ENCODE measurements at regions not wholly inside any gene's neighbourhood (a gene's known extent, or its start where the extent isn't known, plus 50 kb on each side); places are given as distances from the start of the nearest gene placed in this dataset.

GRCh38 chr3:43958005-43958770 lies 267.4 kb downstream of the ABHD5 start:
- no peaks in the 10 kb centered on the region for H3K9me3 ChIP-seq
- peak in 1 of 2 donors; percentile 23 for DNase-seq
- peaks cover 0 to 8% (median 4%) of the 10 kb centered on the region in 4 donors for H3K4me1 ChIP-seq
- H3K4me3 ChIP-seq: no peak overlapping the region
- H3K27ac ChIP-seq: no peak overlapping the region
- TF ChIP-seq POLR2AphosphoS5 (IDR thresholded peaks at IDR 0.05): no peak
- TF ChIP-seq EP300 (IDR thresholded peaks at IDR 0.05): no peak
- no peak for TF ChIP-seq CTCF (IDR thresholded peaks at IDR 0.05)
- no peak for TF ChIP-seq POLR2A (IDR thresholded peaks at IDR 0.05)
- intact Hi-C loops (cut with DNase I; ENCODE audit: low total_unique reads): no loop called here
- WGBS, 5 donors: 68 to 75% (median 72%) methylated on average over 16 of the region's 16 CpGs
- no peaks in the 10 kb centered on the region for H3K36me3 ChIP-seq
- peaks cover 0 to 74% (median 10%) of the 10 kb centered on the region in 3 donors for H3K27me3 ChIP-seq

DNA sequence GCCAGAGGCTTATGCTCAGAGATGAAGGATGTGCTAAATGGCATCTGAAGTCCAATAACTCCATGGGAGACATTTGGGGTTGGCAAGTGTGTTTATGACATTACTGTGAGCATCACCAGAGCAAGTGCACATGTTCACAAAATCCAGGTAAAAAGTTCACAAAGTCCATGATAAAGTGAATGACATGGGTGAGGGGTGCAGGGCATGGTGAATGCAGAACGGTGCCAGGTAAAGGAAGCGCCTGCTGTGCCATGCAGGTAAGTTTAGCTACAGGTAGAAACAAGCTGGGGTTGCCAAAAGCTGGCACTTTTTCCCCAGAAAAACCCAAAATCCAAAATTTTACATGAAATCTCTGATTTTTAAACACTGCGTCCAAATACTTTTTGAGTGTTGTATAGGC lies 268.2 kb downstream of the ABHD5 start:
- Histone ChIP-seq H3K9me3 (no peaks in the 10 kb centered on the region), H3K4me1 (peaks cover 0 to 4% (median 2%) of the 10 kb centered on the region in 4 donors), H3K27me3 (peaks cover 0 to 73% (median 15%) of the 10 kb centered on the region in 3 donors), H3K4me3 (no peak overlapping the region), H3K36me3 (no peaks in the 10 kb centered on the region), H3K27ac (no peak overlapping the region)
- DNase-seq: no peak
- intact Hi-C loops (cut with DNase I; ENCODE audit: low total_unique reads): no loop called here
- no peak for TF ChIP-seq EP300 (IDR thresholded peaks at IDR 0.05)
- no peak for TF ChIP-seq POLR2A (IDR thresholded peaks at IDR 0.05)
- TF ChIP-seq CTCF (IDR thresholded peaks at IDR 0.05): no peak
- TF ChIP-seq POLR2AphosphoS5 (IDR thresholded peaks at IDR 0.05): no peak
- 84 to 97% (median 93%) methylated on average over 3 of the region's 3 CpGs for WGBS, 5 donors

- WGBS, 5 donors: 58 to 81% (median 68%) methylated on average over 9 to 10 of the region's 10 CpGs
- Histone ChIP-seq H3K9me3 (no peaks in the 10 kb centered on the region), H3K27ac (no peak overlapping the region), H3K27me3 (peaks cover 0 to 79% (median 15%) of the 10 kb centered on the region in 3 donors), H3K4me1 (no peaks in the 10 kb centered on the region), H3K36me3 (no peaks in the 10 kb centered on the region), H3K4me3 (no peak overlapping the region)
- intact Hi-C loops (cut with DNase I; ENCODE audit: low total_unique reads): no loop called here
- no peak for TF ChIP-seq CTCF (IDR thresholded peaks at IDR 0.05)
- TF ChIP-seq EP300 (IDR thresholded peaks at IDR 0.05): no peak
- TF ChIP-seq POLR2AphosphoS5 (IDR thresholded peaks at IDR 0.05): no peak
- TF ChIP-seq POLR2A (IDR thresholded peaks at IDR 0.05): no peak
- DNase-seq: no peak
Observed at GRCh38 chr3:43959498-43960447, 269.0 kb downstream of the ABHD5 start.

GRCh38 chr3:43960448-43960840 lies 269.7 kb downstream of the ABHD5 start:
- peak in 1 of 2 donors; percentile 55 for DNase-seq
- H3K27ac ChIP-seq: no peak overlapping the region
- H3K9me3 ChIP-seq: no peaks in the 10 kb centered on the region
- intact Hi-C loops (cut with DNase I; ENCODE audit: low total_unique reads): no loop called here
- 19 to 36% (median 32%) methylated on average over 3 of the region's 3 CpGs for WGBS, 5 donors
- no peaks in the 10 kb centered on the region for H3K4me1 ChIP-seq
- H3K36me3 ChIP-seq: no peaks in the 10 kb centered on the region
- peaks cover 0 to 78% (median 13%) of the 10 kb centered on the region in 3 donors for H3K27me3 ChIP-seq
- no peak overlapping the region for H3K4me3 ChIP-seq
- TF ChIP-seq EP300 (IDR thresholded peaks at IDR 0.05): no peak
- TF ChIP-seq CTCF (IDR thresholded peaks at IDR 0.05): no peak
- TF ChIP-seq POLR2A (IDR thresholded peaks at IDR 0.05): no peak
- no peak for TF ChIP-seq POLR2AphosphoS5 (IDR thresholded peaks at IDR 0.05)

Measured in stomach (tissue), 8 donors.